Mesothelial cell of epicardium (in vitro differentiated cells): ENCODE measurements at regions not wholly inside any gene's neighbourhood (a gene's known extent, or its start where the extent isn't known, plus 50 kb on each side); places are given as distances from the start of the nearest gene placed in this dataset.
"Not testable (repeated sequence)": the region's sequence is repeated elsewhere in the genome, so short reads cannot be mapped to it uniquely, and the experiment has no call there.

Experiments used
- DNase-seq, 2 experiments: peaks; one replicate each; pipeline ENCODE4 v3.0.0; 2021; ENCODE audit warnings: low spot score in 2 of 2; ENCODE audit not compliant: unreplicated experiment in 2 of 2
- H3K27ac Mint-ChIP-seq: 2 replicates; pipeline ENCODE4 v1.8.0; 2021; ENCODE audit warnings: mixed read lengths
- H3K27me3 Mint-ChIP-seq: 2 replicates; pipeline ENCODE4 v1.8.0; 2021; ENCODE audit warnings: low read depth, mixed read lengths
- H3K36me3 Mint-ChIP-seq: 2 replicates; pipeline ENCODE4 v1.8.0; 2021; ENCODE audit warnings: mixed read lengths
- H3K4me1 Mint-ChIP-seq: 2 replicates; pipeline ENCODE4 v1.8.0; 2021; ENCODE audit warnings: mixed read lengths
- H3K4me3 Mint-ChIP-seq: 2 replicates; pipeline ENCODE4 v1.8.0; 2021; ENCODE audit warnings: mild to moderate bottlenecking, moderate library complexity, mixed read lengths
- H3K9me3 Mint-ChIP-seq: 2 replicates; pipeline ENCODE4 v1.8.0; 2021; ENCODE audit warnings: mixed read lengths
- TF ChIP-seq, protein P1 (sequence below): fragments of 200-600 bp; sonication (generic); IDR thresholded peaks from one replicate; pipeline ENCODE4 v1.5.0; 2021; ENCODE audit warnings: antibody characterized with exemption; ENCODE audit not compliant: unreplicated experiment

- DNase-seq, result peak in 1 of 2 experiments; percentile 52
- H3K27me3 Mint-ChIP-seq, H3K27ac Mint-ChIP-seq, H3K4me3 Mint-ChIP-seq, H3K9me3 Mint-ChIP-seq, H3K36me3 Mint-ChIP-seq, H3K4me1 Mint-ChIP-seq: not testable (repeated sequence)
- TF ChIP-seq, protein P1, sequence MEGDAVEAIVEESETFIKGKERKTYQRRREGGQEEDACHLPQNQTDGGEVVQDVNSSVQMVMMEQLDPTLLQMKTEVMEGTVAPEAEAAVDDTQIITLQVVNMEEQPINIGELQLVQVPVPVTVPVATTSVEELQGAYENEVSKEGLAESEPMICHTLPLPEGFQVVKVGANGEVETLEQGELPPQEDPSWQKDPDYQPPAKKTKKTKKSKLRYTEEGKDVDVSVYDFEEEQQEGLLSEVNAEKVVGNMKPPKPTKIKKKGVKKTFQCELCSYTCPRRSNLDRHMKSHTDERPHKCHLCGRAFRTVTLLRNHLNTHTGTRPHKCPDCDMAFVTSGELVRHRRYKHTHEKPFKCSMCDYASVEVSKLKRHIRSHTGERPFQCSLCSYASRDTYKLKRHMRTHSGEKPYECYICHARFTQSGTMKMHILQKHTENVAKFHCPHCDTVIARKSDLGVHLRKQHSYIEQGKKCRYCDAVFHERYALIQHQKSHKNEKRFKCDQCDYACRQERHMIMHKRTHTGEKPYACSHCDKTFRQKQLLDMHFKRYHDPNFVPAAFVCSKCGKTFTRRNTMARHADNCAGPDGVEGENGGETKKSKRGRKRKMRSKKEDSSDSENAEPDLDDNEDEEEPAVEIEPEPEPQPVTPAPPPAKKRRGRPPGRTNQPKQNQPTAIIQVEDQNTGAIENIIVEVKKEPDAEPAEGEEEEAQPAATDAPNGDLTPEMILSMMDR, result peak; percentile 20
Measured at GRCh38 chr15:84505552-84505951, 95.3 kb upstream of the ZSCAN2 start.

DNA sequence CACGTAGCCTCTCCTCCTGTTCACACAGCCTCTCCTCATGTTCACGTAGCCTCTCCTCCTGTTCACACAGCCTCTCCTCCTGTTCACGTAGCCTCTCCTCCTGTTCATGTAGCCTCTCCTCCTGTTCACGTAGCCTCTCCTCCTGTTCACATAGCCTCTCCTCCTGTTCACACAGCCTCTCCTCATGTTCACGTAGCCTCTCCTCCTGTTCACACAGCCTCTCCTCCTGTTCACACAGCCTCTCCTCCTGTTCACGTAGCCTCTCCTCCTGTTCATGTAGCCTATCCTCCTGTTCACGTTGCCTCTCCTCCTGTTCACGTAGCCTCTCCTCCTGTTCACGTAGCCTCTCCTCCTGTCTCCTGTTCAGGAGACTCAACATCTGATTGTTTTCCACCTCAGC is 88.5 kb upstream of the ZSCAN2 start:
- not testable (repeated sequence) for H3K27me3 Mint-ChIP-seq, H3K27ac Mint-ChIP-seq, H3K9me3 Mint-ChIP-seq, H3K36me3 Mint-ChIP-seq, DNase-seq, H3K4me3 Mint-ChIP-seq, H3K4me1 Mint-ChIP-seq

GRCh38 chr15:84516773-84517172 is 84.0 kb upstream of the ZSCAN2 start:
- not testable (repeated sequence) for H3K4me1 Mint-ChIP-seq, DNase-seq, H3K4me3 Mint-ChIP-seq, H3K27ac Mint-ChIP-seq, H3K27me3 Mint-ChIP-seq, H3K36me3 Mint-ChIP-seq, H3K9me3 Mint-ChIP-seq

DNA sequence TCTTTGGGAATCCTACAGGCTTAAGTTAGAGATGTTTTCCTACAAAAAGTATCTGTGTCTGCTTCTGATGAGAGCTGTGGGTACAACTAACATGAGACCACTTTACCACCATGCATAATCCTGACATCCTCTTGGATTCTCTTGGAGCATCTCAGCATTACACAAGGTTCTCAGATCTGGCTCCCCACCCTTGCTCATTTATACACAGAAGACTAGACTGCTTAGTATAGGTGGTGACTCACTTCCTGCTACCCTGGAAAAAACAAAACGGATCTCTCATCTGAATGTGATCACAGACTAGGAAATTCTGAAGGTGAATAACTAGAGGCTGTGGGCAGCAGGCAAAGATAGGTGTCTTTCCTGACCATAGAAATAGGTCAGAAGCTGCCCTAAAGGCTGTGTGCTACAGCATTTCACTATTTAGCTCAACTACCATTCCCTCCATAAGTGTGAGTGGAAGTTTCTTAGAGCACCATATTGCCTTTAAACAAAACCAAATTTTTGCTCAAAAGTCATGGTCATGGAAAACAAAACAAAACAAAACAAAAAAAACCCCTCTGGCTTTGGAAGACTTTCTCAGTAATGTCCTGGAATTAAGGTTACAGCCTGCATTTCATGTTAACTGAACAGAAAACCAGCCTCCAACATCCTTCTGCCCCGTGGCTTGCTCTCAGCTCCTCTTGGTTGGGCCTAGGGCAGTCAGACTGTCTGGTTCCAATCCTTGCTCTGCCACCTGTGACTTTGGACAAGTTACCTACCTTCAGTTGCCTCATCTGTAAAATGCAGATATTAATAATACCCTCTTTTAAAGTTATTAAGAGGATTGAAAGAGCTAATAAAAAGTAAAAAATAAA is 75.1 kb upstream of the ZSCAN2 start:
- H3K27ac Mint-ChIP-seq, H3K4me3 Mint-ChIP-seq, H3K27me3 Mint-ChIP-seq, H3K9me3 Mint-ChIP-seq, H3K36me3 Mint-ChIP-seq, H3K4me1 Mint-ChIP-seq, DNase-seq: not testable (repeated sequence)

DNA sequence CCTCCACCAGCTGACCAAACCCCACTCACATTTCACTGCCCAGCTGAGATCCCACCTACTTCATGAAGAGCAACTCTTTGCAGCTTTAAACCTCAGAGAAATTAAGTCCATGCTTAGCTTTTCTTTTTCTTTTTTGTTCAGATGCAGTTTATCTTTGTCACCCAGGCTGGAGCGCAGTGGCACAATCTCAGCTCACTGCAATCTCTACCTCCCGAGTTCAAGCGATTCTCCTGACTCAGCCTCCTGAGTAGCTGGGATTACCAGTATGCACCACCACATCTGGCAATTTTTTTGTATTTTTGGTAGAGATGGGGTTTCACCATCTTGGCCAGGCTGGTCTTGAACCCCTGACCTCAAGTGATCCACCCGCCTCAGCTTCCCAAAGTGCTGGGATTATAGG is 70.1 kb upstream of the ZSCAN2 start:
- H3K27me3 Mint-ChIP-seq, H3K4me3 Mint-ChIP-seq, H3K36me3 Mint-ChIP-seq, H3K27ac Mint-ChIP-seq, DNase-seq, H3K9me3 Mint-ChIP-seq, H3K4me1 Mint-ChIP-seq: not testable (repeated sequence)

GRCh38 chr15:84531223-84531622 is 69.6 kb upstream of the ZSCAN2 start:
- peaks cover 14% of the 10 kb centered on the region for H3K36me3 Mint-ChIP-seq
- H3K27ac Mint-ChIP-seq, H3K4me3 Mint-ChIP-seq: not testable (repeated sequence)

DNA sequence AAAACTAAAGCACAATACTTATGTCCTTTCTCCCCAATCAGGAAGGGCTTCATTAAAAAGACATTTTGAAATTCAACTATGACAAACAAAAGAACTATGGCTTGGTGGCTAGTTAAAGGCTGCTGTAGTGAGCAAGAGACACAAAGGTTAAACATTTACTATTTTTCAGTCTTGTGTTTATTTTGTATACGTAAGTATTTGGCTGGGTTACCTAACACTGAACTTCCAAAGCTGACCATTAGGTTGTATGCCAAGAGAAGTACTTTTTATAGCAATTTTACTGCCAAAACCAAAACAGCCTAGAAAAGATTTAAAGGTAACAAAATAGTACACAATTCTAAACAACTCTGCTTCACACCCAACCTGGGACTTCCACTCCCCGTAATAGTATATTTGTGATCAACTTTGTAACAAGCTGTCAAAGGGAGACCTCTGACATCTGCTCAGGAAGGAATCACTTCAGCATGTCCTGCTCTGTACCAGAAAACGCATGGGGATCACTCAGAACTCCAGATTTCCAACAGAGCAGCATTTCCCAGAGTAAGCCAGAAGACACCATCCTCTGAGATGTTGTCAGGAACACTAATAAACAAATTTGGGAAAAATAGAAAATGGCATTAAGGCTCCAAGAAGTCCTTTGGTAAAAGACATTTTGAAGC is 69.0 kb upstream of the ZSCAN2 start:
- DNase-seq, H3K9me3 Mint-ChIP-seq, H3K4me3 Mint-ChIP-seq, H3K27ac Mint-ChIP-seq, H3K27me3 Mint-ChIP-seq, H3K4me1 Mint-ChIP-seq: not testable (repeated sequence)
- peaks cover 16% of the 10 kb centered on the region for H3K36me3 Mint-ChIP-seq

More at GRCh38 chr15:84531223-84531622, 69.6 kb upstream of the ZSCAN2 start:
- H3K27me3 Mint-ChIP-seq, H3K4me1 Mint-ChIP-seq, H3K9me3 Mint-ChIP-seq, DNase-seq: not testable (repeated sequence)

- H3K27ac Mint-ChIP-seq, H3K4me1 Mint-ChIP-seq, H3K9me3 Mint-ChIP-seq, DNase-seq, H3K27me3 Mint-ChIP-seq, H3K4me3 Mint-ChIP-seq: not testable (repeated sequence)
- H3K36me3 Mint-ChIP-seq, result peaks cover 20% of the 10 kb centered on the region
Measured at GRCh38 chr15:84533705-84534104, 67.1 kb upstream of the ZSCAN2 start.

GRCh38 chr15:84534561-84535235 is 66.1 kb upstream of the ZSCAN2 start:
- not testable (repeated sequence) for H3K4me3 Mint-ChIP-seq, H3K27me3 Mint-ChIP-seq, H3K27ac Mint-ChIP-seq, DNase-seq, H3K4me1 Mint-ChIP-seq, H3K9me3 Mint-ChIP-seq
- H3K36me3 Mint-ChIP-seq, result peaks cover 16% of the 10 kb centered on the region

- H3K36me3 Mint-ChIP-seq, result peaks cover 19% of the 10 kb centered on the region
- H3K4me3 Mint-ChIP-seq, H3K27ac Mint-ChIP-seq, H3K4me1 Mint-ChIP-seq, DNase-seq, H3K9me3 Mint-ChIP-seq, H3K27me3 Mint-ChIP-seq: not testable (repeated sequence)
Measured at GRCh38 chr15:84536181-84536580, 64.6 kb upstream of the ZSCAN2 start.

DNA sequence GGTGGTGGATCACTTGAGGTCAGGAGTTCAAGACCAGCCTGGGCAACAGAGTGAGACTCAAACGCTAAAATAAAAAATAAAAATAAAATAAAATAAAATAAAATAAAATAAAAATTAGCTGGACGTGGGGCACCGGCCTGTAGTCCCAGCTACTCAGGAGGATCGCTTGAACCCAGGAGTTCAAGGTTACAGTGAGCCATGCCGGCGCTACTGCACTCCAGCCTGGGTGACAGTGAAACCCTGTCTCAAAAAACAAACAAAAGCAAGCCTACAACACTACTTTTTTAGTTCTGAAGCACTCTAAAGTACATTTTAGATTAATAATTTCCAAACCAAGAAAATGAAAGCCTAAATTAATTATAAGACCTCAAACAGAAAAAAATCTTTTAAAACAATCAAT is 56.2 kb upstream of the ZSCAN2 start:
- H3K27ac Mint-ChIP-seq, H3K27me3 Mint-ChIP-seq, H3K9me3 Mint-ChIP-seq: not testable (repeated sequence)

DNA sequence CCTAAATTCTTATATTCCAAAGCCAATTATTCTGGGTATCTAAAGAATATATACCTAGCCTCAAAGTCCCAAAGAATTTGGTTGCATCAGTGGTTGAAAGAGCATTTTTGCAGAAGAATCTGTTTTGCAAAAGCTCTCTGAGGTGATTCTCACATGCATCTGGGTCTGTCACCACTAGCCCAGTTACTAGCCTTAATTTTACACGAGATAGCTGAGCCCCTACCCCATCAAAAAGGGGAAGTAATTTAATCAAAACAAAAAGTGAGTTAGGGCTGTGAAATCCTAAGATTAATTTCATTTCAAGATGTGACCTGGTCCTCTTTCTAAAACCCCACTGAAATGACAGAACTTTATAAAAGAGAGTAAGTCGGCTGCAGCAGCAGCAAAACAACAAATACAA is 53.7 kb upstream of the ZSCAN2 start:
- not testable (repeated sequence) for H3K4me1 Mint-ChIP-seq, H3K9me3 Mint-ChIP-seq, H3K4me3 Mint-ChIP-seq, DNase-seq, H3K27me3 Mint-ChIP-seq, H3K27ac Mint-ChIP-seq
- peaks cover 30% of the 10 kb centered on the region for H3K36me3 Mint-ChIP-seq

More for the DNA sequence above, 56.2 kb upstream of the ZSCAN2 start:
- not testable (repeated sequence) for H3K4me3 Mint-ChIP-seq, H3K4me1 Mint-ChIP-seq, DNase-seq
- peaks cover 34% of the 10 kb centered on the region for H3K36me3 Mint-ChIP-seq

- not testable (repeated sequence) for DNase-seq, H3K9me3 Mint-ChIP-seq, H3K27me3 Mint-ChIP-seq, H3K4me3 Mint-ChIP-seq, H3K27ac Mint-ChIP-seq, H3K4me1 Mint-ChIP-seq
- H3K36me3 Mint-ChIP-seq, result peaks cover 41% of the 10 kb centered on the region
Measured at GRCh38 chr15:84550503-84550902, 50.3 kb upstream of the ZSCAN2 start.
